NB4 (cell line): ENCODE measurements at regions not wholly inside any gene's neighbourhood (a gene's known extent, or its start where the extent isn't known, plus 50 kb on each side); places are given as distances from the start of the nearest gene placed in this dataset.

ENCODE experiments used
- MYC ChIP-seq: IDR thresholded peaks from 2 replicates; pipeline ENCODE4 v1.6.1; 2011; ENCODE audit warnings: low read depth, low read length
- POLR2A ChIP-seq: IDR thresholded peaks from 2 replicates; pipeline ENCODE4 v1.6.1; 2011; ENCODE audit warnings: mild to moderate bottlenecking; ENCODE audit not compliant: insufficient read length; ENCODE audit errors: extremely low read depth
- TF ChIP-seq, protein P1 (sequence below): IDR thresholded peaks from one replicate; pipeline ENCODE4 v1.5.1; 2012; ENCODE audit warnings: low read depth, low read length
- TF ChIP-seq, protein P2 (sequence below): IDR thresholded peaks from 2 replicates; pipeline ENCODE4 v1.6.1; 2011; ENCODE audit warnings: low read depth, low read length

DNA sequence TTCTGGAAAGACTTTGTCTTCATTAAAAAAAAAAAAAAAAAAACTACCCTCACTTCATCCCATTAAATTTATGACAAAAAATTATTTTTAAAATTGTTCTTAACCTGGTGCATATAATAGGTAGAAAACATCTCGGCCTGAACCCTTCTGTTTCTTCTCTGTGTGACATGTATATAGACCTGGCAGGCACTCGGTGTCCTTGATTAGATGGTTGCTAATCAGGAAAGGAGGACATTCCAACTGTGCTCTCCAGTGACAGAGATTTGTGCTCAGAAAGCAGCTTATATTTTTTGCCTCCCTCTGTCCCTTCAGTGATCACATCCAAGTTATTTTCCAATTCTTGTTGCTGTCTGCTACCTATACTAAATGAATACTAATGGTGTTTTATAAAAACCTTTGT is 355.6 kb downstream of the CBLL2 start:
- TF ChIP-seq, protein P1, sequence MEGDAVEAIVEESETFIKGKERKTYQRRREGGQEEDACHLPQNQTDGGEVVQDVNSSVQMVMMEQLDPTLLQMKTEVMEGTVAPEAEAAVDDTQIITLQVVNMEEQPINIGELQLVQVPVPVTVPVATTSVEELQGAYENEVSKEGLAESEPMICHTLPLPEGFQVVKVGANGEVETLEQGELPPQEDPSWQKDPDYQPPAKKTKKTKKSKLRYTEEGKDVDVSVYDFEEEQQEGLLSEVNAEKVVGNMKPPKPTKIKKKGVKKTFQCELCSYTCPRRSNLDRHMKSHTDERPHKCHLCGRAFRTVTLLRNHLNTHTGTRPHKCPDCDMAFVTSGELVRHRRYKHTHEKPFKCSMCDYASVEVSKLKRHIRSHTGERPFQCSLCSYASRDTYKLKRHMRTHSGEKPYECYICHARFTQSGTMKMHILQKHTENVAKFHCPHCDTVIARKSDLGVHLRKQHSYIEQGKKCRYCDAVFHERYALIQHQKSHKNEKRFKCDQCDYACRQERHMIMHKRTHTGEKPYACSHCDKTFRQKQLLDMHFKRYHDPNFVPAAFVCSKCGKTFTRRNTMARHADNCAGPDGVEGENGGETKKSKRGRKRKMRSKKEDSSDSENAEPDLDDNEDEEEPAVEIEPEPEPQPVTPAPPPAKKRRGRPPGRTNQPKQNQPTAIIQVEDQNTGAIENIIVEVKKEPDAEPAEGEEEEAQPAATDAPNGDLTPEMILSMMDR: no peak
- TF ChIP-seq MYC: no peak
- TF ChIP-seq POLR2A: no peak
- TF ChIP-seq, protein P2, sequence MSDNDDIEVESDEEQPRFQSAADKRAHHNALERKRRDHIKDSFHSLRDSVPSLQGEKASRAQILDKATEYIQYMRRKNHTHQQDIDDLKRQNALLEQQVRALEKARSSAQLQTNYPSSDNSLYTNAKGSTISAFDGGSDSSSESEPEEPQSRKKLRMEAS: no peak
